ENCODE measurements at regions not wholly inside any gene's neighbourhood (a gene's known extent, or its start where the extent isn't known, plus 50 kb on each side); places are given as distances from the start of the nearest gene placed in this dataset.

GRCh38 chr6:99030915-99031314 lies 83.2 kb upstream of the FBXL4 start:
- no peak overlapping the region for H3K4me3 Mint-ChIP-seq
- peaks cover 2% of the 10 kb centered on the region for H3K36me3 Mint-ChIP-seq (ENCODE audit: low read depth)
- no peaks in the 10 kb centered on the region for H3K9me3 Mint-ChIP-seq (ENCODE audit: insufficient read depth)
- CTCF ChIA-PET = no interaction called here
- H3K27ac Mint-ChIP-seq = no peak overlapping the region
- DNase-seq (no peak), ATAC-seq (no peak)
- POLR2A ChIA-PET = no interaction called here
- no peaks in the 10 kb centered on the region for H3K4me1 Mint-ChIP-seq (ENCODE audit: low read depth)
- H3K27me3 Mint-ChIP-seq (ENCODE audit: low read depth) = no peaks in the 10 kb centered on the region

GRCh38 chr6:99026135-99026534 lies 78.4 kb upstream of the FBXL4 start:
- DNase-seq = no peak
- H3K27me3 Mint-ChIP-seq (ENCODE audit: low read depth) = no peaks in the 10 kb centered on the region
- H3K4me1 Mint-ChIP-seq (ENCODE audit: low read depth) = no peaks in the 10 kb centered on the region
- POLR2A ChIA-PET = no interaction called here
- H3K27ac Mint-ChIP-seq = no peak overlapping the region
- CTCF ChIA-PET = no interaction called here
- peaks cover 3% of the 10 kb centered on the region for H3K9me3 Mint-ChIP-seq (ENCODE audit: insufficient read depth)
- no peak overlapping the region for H3K4me3 Mint-ChIP-seq
- H3K36me3 Mint-ChIP-seq (ENCODE audit: low read depth) = peaks cover 4% of the 10 kb centered on the region
- no peak for ATAC-seq

GRCh38 chr6:99024089-99024488 lies 76.3 kb upstream of the FBXL4 start:
- DNase-seq (no peak), ATAC-seq (no peak)
- Mint-ChIP-seq H3K4me3 (no peak overlapping the region), H3K9me3 (ENCODE audit: insufficient read depth) (peaks cover 3% of the 10 kb centered on the region), H3K36me3 (ENCODE audit: low read depth) (peaks cover 4% of the 10 kb centered on the region), H3K27ac (no peak overlapping the region), H3K27me3 (ENCODE audit: low read depth) (no peaks in the 10 kb centered on the region), H3K4me1 (ENCODE audit: low read depth) (no peaks in the 10 kb centered on the region)
- ChIA-PET POLR2A (no interaction called here), CTCF (no interaction called here)

- H3K27me3 Mint-ChIP-seq (ENCODE audit: low read depth) = no peaks in the 10 kb centered on the region
- H3K27ac Mint-ChIP-seq = no peak overlapping the region
- POLR2A ChIA-PET = no interaction called here
- peaks cover 4% of the 10 kb centered on the region for H3K36me3 Mint-ChIP-seq (ENCODE audit: low read depth)
- ATAC-seq = no peak
- peaks cover 3% of the 10 kb centered on the region for H3K9me3 Mint-ChIP-seq (ENCODE audit: insufficient read depth)
- CTCF ChIA-PET = no interaction called here
- no peak overlapping the region for H3K4me3 Mint-ChIP-seq
- no peak for DNase-seq
- H3K4me1 Mint-ChIP-seq (ENCODE audit: low read depth) = no peaks in the 10 kb centered on the region
These were observed 74.4 kb upstream of the FBXL4 start for GRCh38 chr6:99022039-99022609.

- CTCF ChIA-PET = no interaction called here
- no peaks in the 10 kb centered on the region for H3K36me3 Mint-ChIP-seq (ENCODE audit: low read depth)
- no peak overlapping the region for H3K27ac Mint-ChIP-seq
These were observed 71.6 kb upstream of the FBXL4 start for GRCh38 chr6:99019381-99019780.

GRCh38 chr6:99017150-99017549 lies 69.4 kb upstream of the FBXL4 start:
- ChIA-PET POLR2A (no interaction called here), CTCF (no interaction called here)
- ATAC-seq (no peak), DNase-seq (no peak)
- no peak overlapping the region for H3K27ac Mint-ChIP-seq
- no peaks in the 10 kb centered on the region for H3K9me3 Mint-ChIP-seq (ENCODE audit: insufficient read depth)
- H3K27me3 Mint-ChIP-seq (ENCODE audit: low read depth) = peaks cover 4% of the 10 kb centered on the region
- H3K4me1 Mint-ChIP-seq (ENCODE audit: low read depth) = peaks cover 7% of the 10 kb centered on the region
- H3K36me3 Mint-ChIP-seq (ENCODE audit: low read depth) = no peaks in the 10 kb centered on the region
- no peak overlapping the region for H3K4me3 Mint-ChIP-seq

More at GRCh38 chr6:99019381-99019780, 71.6 kb upstream of the FBXL4 start:
- DNase-seq (no peak), ATAC-seq (no peak)
- H3K4me1 Mint-ChIP-seq (ENCODE audit: low read depth) = peaks cover 7% of the 10 kb centered on the region
- H3K9me3 Mint-ChIP-seq (ENCODE audit: insufficient read depth) = no peaks in the 10 kb centered on the region
- peaks cover 2% of the 10 kb centered on the region for H3K27me3 Mint-ChIP-seq (ENCODE audit: low read depth)
- no peak overlapping the region for H3K4me3 Mint-ChIP-seq
- POLR2A ChIA-PET = no interaction called here

- Mint-ChIP-seq H3K27ac (no peak overlapping the region), H3K4me1 (ENCODE audit: low read depth) (peaks cover 7% of the 10 kb centered on the region), H3K27me3 (ENCODE audit: low read depth) (peaks cover 4% of the 10 kb centered on the region), H3K4me3 (no peak overlapping the region), H3K9me3 (ENCODE audit: insufficient read depth) (no peaks in the 10 kb centered on the region), H3K36me3 (ENCODE audit: low read depth) (no peaks in the 10 kb centered on the region)
- POLR2A ChIA-PET = no interaction called here
- CTCF ChIA-PET = interaction anchor here (0.7 kb wide), 1 partner anchor 314 kb away, joined by 3 read pairs; no protein-coding TSS in a partner anchor
- no peak for DNase-seq
- ATAC-seq = no peak
These were observed 68.6 kb upstream of the FBXL4 start for GRCh38 chr6:99016355-99016754.

- Mint-ChIP-seq H3K27me3 (ENCODE audit: low read depth) (peaks cover 4% of the 10 kb centered on the region), H3K9me3 (ENCODE audit: insufficient read depth) (no peaks in the 10 kb centered on the region), H3K27ac (no peak overlapping the region), H3K4me3 (no peak overlapping the region), H3K4me1 (ENCODE audit: low read depth) (peaks cover 7% of the 10 kb centered on the region), H3K36me3 (ENCODE audit: low read depth) (no peaks in the 10 kb centered on the region)
- ChIA-PET POLR2A (no interaction called here), CTCF (no interaction called here)
- ATAC-seq (no peak), DNase-seq (no peak)
These were observed 66.3 kb upstream of the FBXL4 start for GRCh38 chr6:99014061-99014460.

GRCh38 chr6:99013661-99014060 lies 65.9 kb upstream of the FBXL4 start:
- peaks cover 4% of the 10 kb centered on the region for H3K27me3 Mint-ChIP-seq (ENCODE audit: low read depth)
- H3K36me3 Mint-ChIP-seq (ENCODE audit: low read depth) = no peaks in the 10 kb centered on the region
- H3K4me1 Mint-ChIP-seq (ENCODE audit: low read depth) = peaks cover 7% of the 10 kb centered on the region
- ChIA-PET CTCF (no interaction called here), POLR2A (no interaction called here)
- H3K9me3 Mint-ChIP-seq (ENCODE audit: insufficient read depth) = no peaks in the 10 kb centered on the region
- ATAC-seq (no peak), DNase-seq (no peak)
- no peak overlapping the region for H3K27ac Mint-ChIP-seq
- H3K4me3 Mint-ChIP-seq = no peak overlapping the region

GRCh38 chr6:99013145-99013544 lies 65.4 kb upstream of the FBXL4 start:
- POLR2A ChIA-PET = no interaction called here
- CTCF ChIA-PET = no interaction called here
- Mint-ChIP-seq H3K36me3 (ENCODE audit: low read depth) (no peaks in the 10 kb centered on the region), H3K4me1 (ENCODE audit: low read depth) (peaks cover 7% of the 10 kb centered on the region), H3K27ac (no peak overlapping the region), H3K27me3 (ENCODE audit: low read depth) (peaks cover 4% of the 10 kb centered on the region), H3K4me3 (no peak overlapping the region), H3K9me3 (ENCODE audit: insufficient read depth) (no peaks in the 10 kb centered on the region)
- DNase-seq = no peak
- ATAC-seq = no peak

- ChIA-PET CTCF (no interaction called here), POLR2A (no interaction called here)
- ATAC-seq = no peak
- H3K9me3 Mint-ChIP-seq (ENCODE audit: insufficient read depth) = no peaks in the 10 kb centered on the region
- H3K27ac Mint-ChIP-seq = no peak overlapping the region
- H3K4me1 Mint-ChIP-seq (ENCODE audit: low read depth) = peaks cover 1% of the 10 kb centered on the region
- no peaks in the 10 kb centered on the region for H3K36me3 Mint-ChIP-seq (ENCODE audit: low read depth)
- H3K27me3 Mint-ChIP-seq (ENCODE audit: low read depth) = peaks cover 3% of the 10 kb centered on the region
- no peak overlapping the region for H3K4me3 Mint-ChIP-seq
- no peak for DNase-seq
These were observed 63.4 kb upstream of the FBXL4 start for GRCh38 chr6:99011151-99011550.

- no peaks in the 10 kb centered on the region for H3K9me3 Mint-ChIP-seq (ENCODE audit: insufficient read depth)
- DNase-seq (no peak), ATAC-seq (no peak)
- no peaks in the 10 kb centered on the region for H3K36me3 Mint-ChIP-seq (ENCODE audit: low read depth)
- peaks cover 2% of the 10 kb centered on the region for H3K27me3 Mint-ChIP-seq (ENCODE audit: low read depth)
- no peak overlapping the region for H3K4me3 Mint-ChIP-seq
- H3K27ac Mint-ChIP-seq = no peak overlapping the region
- ChIA-PET POLR2A (no interaction called here), CTCF (no interaction called here)
- H3K4me1 Mint-ChIP-seq (ENCODE audit: low read depth) = no peaks in the 10 kb centered on the region
These were observed 55.1 kb upstream of the FBXL4 start for GRCh38 chr6:99002831-99003230.

GRCh38 chr6:98998103-98998502 lies 50.4 kb upstream of the FBXL4 start:
- ChIA-PET POLR2A (no interaction called here), CTCF (no interaction called here)
- no peaks in the 10 kb centered on the region for H3K36me3 Mint-ChIP-seq (ENCODE audit: low read depth)
- ATAC-seq (no peak), DNase-seq (no peak)
- peaks cover 8% of the 10 kb centered on the region for H3K27me3 Mint-ChIP-seq (ENCODE audit: low read depth)
- no peak overlapping the region for H3K4me3 Mint-ChIP-seq
- no peaks in the 10 kb centered on the region for H3K4me1 Mint-ChIP-seq (ENCODE audit: low read depth)
- H3K9me3 Mint-ChIP-seq (ENCODE audit: insufficient read depth) = no peaks in the 10 kb centered on the region
- H3K27ac Mint-ChIP-seq = no peak overlapping the region

Data from activated CD8-positive, alpha-beta T cell treated with anti-CD3 and anti-CD28 coated beads, Interleukin-2, amount 10 ng/mL, durations not matched to agents 7 days and 5 days (primary cell).